MCF 10A (cell line): ENCODE measurements at regions not wholly inside any gene's neighbourhood (a gene's known extent, or its start where the extent isn't known, plus 50 kb on each side); places are given as distances from the start of the nearest gene placed in this dataset.
"Not testable (repeated sequence)": the region's sequence is repeated elsewhere in the genome, so short reads cannot be mapped to it uniquely, and the experiment has no call there.

Experiments used
- BruUV-seq: library from RNA; stranded (reverse); fragments of 400-500 nt; replicated peaks from 2 replicates; lab custom pipeline; 2021; lab: Mats Ljungman, UMichigan
- CTCF ChIA-PET: fragments of 300-600 bp; sonication (Branson Sonifier 250); formaldehyde crosslinking; extraction: SDS; loops from one replicate; lab custom pipeline; 2021; ENCODE audit warnings: antibody characterized with exemption, inconsistent platforms; lab: Yijun Ruan, JAX
- POLR2A ChIA-PET: fragments of 300-600, 350-650 bp; sonication (Branson Sonifier 250); formaldehyde crosslinking; extraction: SDS; loops from one replicate; lab custom pipeline; 2020; ENCODE audit warnings: antibody characterized with exemption, inconsistent platforms; lab: Yijun Ruan, JAX
- DNase-seq: peaks from one replicate; pipeline ENCODE4 v3.0.0-alpha.2; 2018; ENCODE audit not compliant: unreplicated experiment
- H3K27ac Mint-ChIP-seq: one replicate; pipeline ENCODE4 v1.8.0; 2022; ENCODE audit warnings: mild to moderate bottlenecking, low read depth, mixed read lengths; ENCODE audit not compliant: unreplicated experiment
- H3K27me3 Mint-ChIP-seq: one replicate; pipeline ENCODE4 v1.8.0; 2022; ENCODE audit warnings: mixed read lengths; ENCODE audit not compliant: insufficient read depth, unreplicated experiment
- H3K36me3 Mint-ChIP-seq: one replicate; pipeline ENCODE4 v1.8.0; 2022; ENCODE audit warnings: mild to moderate bottlenecking, moderate library complexity, mixed read lengths; ENCODE audit not compliant: insufficient read depth, unreplicated experiment
- H3K4me1 Mint-ChIP-seq: one replicate; pipeline ENCODE4 v1.8.0; 2022; ENCODE audit warnings: mixed read lengths; ENCODE audit not compliant: insufficient read depth, unreplicated experiment
- H3K4me3 Mint-ChIP-seq: one replicate; pipeline ENCODE4 v1.8.0; 2022; ENCODE audit warnings: mild to moderate bottlenecking, moderate library complexity, mixed read lengths; ENCODE audit not compliant: unreplicated experiment
- H3K9me3 Mint-ChIP-seq: one replicate; pipeline ENCODE4 v1.8.0; 2022; ENCODE audit warnings: mixed read lengths; ENCODE audit not compliant: unreplicated experiment
- CTCF ChIP-seq: fragments of 200-600 bp; IDR thresholded peaks from one replicate; pipeline ENCODE4 v1.8.0; 2022; ENCODE audit warnings: antibody characterized with exemption, mild to moderate bottlenecking; ENCODE audit not compliant: unreplicated experiment
- intact Hi-C: fragments of 100-400 bp; cut with micrococcal nuclease; formaldehyde crosslinking; loops from 2 replicates; pipeline ENCODE4 v1.14.1; 2022

GRCh38 chr2:42999391-42999841, 207.0 kb upstream of the HAAO start:
- no peak overlapping the region for H3K4me3 Mint-ChIP-seq
- no peak for TF ChIP-seq CTCF
- intact Hi-C loops, result no loop called here
- POLR2A ChIA-PET, result no interaction called here
- CTCF ChIA-PET, result interaction anchor here (0.5 to 1.3 kb wide), 4 partner anchors 8 to 285 kb away, joined by 3 to 4 read pairs (median 3); no protein-coding TSS in a partner anchor
- no peaks in the 10 kb centered on the region for H3K27me3 Mint-ChIP-seq
- peaks cover 5% of the 10 kb centered on the region for H3K36me3 Mint-ChIP-seq
- no peak overlapping the region for H3K27ac Mint-ChIP-seq
- H3K9me3 Mint-ChIP-seq, result no peaks in the 10 kb centered on the region
- no peak for DNase-seq
- H3K4me1 Mint-ChIP-seq, result no peaks in the 10 kb centered on the region
- BruUV-seq, result no TSS peak

DNA sequence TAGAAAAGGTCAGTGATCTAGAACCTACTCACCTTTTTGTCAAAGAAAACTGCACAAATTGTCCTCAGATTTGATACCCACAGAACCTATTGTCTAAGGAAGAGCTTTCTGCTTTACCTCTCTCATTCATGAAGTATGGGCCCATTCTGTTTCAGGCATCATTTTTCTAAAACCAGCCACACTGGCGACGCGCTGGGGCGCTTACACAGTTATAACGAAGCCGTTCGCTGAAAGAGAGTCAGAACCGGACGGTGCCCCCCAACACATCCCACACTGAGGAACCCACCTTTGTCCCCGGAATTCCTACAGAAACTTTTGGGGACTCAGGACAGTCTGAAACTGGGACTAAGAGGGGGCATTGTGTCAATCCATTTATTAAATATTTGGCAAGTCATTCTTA, 206.3 kb upstream of the HAAO start:
- no peak overlapping the region for H3K27ac Mint-ChIP-seq
- peaks cover 5% of the 10 kb centered on the region for H3K36me3 Mint-ChIP-seq
- H3K4me3 Mint-ChIP-seq, result no peak overlapping the region
- DNase-seq, result no peak
- no TSS peak for BruUV-seq
- no peaks in the 10 kb centered on the region for H3K27me3 Mint-ChIP-seq
- ChIA-PET CTCF (interaction anchor here (0.8 to 1.3 kb wide), 2 partner anchors 9 to 10 kb away, joined by 3 to 4 read pairs; no protein-coding TSS in a partner anchor), POLR2A (interaction anchor here (0.8 to 1.2 kb wide), 2 partner anchors 12 to 52 kb away, joined by 3 read pairs; no protein-coding TSS in a partner anchor)
- no peaks in the 10 kb centered on the region for H3K4me1 Mint-ChIP-seq
- H3K9me3 Mint-ChIP-seq, result no peaks in the 10 kb centered on the region
- intact Hi-C loops, result no loop called here
- TF ChIP-seq CTCF, result no peak

DNA sequence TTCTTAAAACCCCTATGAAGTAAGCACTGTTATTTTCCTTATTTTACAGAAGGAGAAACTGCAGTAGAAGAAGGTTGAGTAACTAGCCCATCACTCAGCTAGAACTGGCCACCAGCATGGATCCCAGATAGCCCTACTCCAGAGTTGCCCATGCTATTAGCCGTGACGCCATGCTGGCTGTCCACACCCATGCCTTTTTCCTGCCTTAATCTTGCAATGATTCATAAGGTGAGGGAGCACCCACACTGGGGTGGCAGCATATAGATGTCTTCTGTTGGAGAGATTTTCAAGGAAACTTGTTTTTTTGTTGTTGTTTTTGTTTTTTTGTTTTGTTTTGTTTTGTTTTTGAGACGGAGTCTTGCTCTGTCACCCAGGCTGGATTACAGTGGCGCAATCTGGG, 204.1 kb upstream of the HAAO start:
- BruUV-seq, result no TSS peak
- TF ChIP-seq CTCF, result no peak
- no peaks in the 10 kb centered on the region for H3K9me3 Mint-ChIP-seq
- H3K4me1 Mint-ChIP-seq, result no peaks in the 10 kb centered on the region
- peaks cover 5% of the 10 kb centered on the region for H3K36me3 Mint-ChIP-seq
- H3K27me3 Mint-ChIP-seq, result no peaks in the 10 kb centered on the region
- POLR2A ChIA-PET, result no interaction called here
- no peak overlapping the region for H3K4me3 Mint-ChIP-seq
- intact Hi-C loops, result no loop called here
- DNase-seq, result no peak
- H3K27ac Mint-ChIP-seq, result no peak overlapping the region
- CTCF ChIA-PET, result interaction anchor here (0.7 kb wide), 2 partner anchors 48 to 71 kb away, joined by 3 to 4 read pairs; no protein-coding TSS in a partner anchor

DNA sequence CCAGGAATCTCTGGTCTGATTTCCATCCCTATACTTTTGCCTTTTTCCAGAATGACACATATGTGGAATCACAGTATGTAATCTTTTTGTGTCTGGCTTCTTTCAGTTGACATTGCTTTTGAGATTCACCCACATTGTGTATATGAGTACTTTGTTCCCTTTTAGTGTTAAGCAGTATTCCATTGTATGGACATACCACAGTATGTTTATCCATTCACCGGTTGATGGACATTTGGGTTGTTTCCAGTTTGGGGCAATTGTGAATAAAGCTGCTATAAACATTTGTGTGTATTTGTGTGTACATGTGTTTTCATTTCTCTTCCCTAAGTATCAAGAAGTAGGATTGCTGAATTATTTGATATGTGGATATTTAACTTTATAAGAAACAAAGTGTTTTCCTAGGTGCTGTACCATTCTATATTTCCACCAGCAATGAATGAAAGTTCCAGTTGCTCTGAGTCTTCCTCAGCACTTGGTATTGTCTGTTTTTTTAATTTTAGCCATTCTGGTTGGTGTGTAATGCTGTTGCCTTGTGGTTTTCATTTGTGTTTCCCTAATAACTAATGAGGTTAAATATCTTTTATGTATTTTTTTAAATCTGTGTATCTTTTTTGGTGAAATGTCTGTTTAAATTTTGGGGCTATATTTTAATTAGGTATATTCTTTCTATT, 203.5 kb upstream of the HAAO start:
- BruUV-seq, result no TSS peak
- H3K4me3 Mint-ChIP-seq, result no peak overlapping the region
- no peaks in the 10 kb centered on the region for H3K4me1 Mint-ChIP-seq
- H3K27me3 Mint-ChIP-seq, result no peaks in the 10 kb centered on the region
- ChIA-PET POLR2A (no interaction called here), CTCF (interaction anchor here (0.7 kb wide), 1 partner anchor 72 kb away, joined by 3 read pairs; no protein-coding TSS in a partner anchor)
- no peaks in the 10 kb centered on the region for H3K9me3 Mint-ChIP-seq
- intact Hi-C loops, result no loop called here
- no peak overlapping the region for H3K27ac Mint-ChIP-seq
- no peak for TF ChIP-seq CTCF
- H3K36me3 Mint-ChIP-seq, result peaks cover 5% of the 10 kb centered on the region
- DNase-seq, result no peak

DNA sequence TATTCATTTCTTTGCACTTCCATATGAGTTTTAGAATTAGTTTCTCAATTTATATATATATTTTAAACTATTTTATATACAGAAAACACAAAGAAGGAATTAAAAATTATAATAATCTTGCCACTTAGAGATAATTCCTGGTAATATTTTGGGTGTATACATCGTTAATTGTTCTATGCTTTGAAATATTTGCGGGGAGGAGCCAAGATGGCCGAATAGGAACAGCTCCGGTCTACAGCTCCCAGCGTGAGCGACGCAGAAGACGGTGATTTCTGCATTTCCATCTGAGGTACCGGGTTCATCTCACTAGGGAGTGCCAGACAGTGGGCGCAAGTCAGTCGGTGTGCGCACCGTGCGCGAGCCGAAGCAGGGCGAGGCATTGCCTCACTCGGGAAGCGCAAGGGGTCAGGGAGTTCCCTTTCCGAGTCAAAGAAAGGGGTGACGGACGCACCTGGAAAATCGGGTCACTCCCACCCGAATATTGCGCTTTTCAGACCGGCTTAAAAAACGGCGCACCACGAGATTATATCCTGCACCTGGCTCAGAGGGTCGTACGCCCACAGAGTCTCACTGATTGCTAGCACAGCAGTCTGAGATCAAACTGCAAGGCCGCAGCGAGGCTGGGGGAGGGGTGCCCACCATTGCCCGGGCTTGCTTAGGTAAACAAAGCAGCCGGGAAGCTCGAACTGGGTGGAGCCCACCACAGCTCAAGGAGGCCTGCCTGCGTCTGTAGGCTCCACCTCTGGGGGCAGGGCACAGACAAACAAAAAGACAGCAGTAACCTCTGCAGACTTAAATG, 197.1 kb upstream of the HAAO start:
- intact Hi-C loops, H3K9me3 Mint-ChIP-seq, BruUV-seq, H3K27ac Mint-ChIP-seq, DNase-seq, H3K4me3 Mint-ChIP-seq, H3K36me3 Mint-ChIP-seq, H3K27me3 Mint-ChIP-seq: not testable (repeated sequence)
- CTCF ChIA-PET, result interaction anchor here (0.5 to 0.6 kb wide), 2 partner anchors 57 to 240 kb away, joined by 3 to 4 read pairs; no protein-coding TSS in a partner anchor
- POLR2A ChIA-PET, result interaction anchor here (0.6 kb wide), 2 partner anchors 62 to 93 kb away, joined by 3 to 4 read pairs; no protein-coding TSS in a partner anchor
- peaks cover 19% of the 10 kb centered on the region for H3K4me1 Mint-ChIP-seq
